NT2/D1 (cell line): ENCODE measurements at regions not wholly inside any gene's neighbourhood (a gene's known extent, or its start where the extent isn't known, plus 50 kb on each side); places are given as distances from the start of the nearest gene placed in this dataset.

Experiments
- YY1 ChIP-seq: IDR thresholded peaks from 2 replicates; pipeline ENCODE4 v1.6.1; 2011; ENCODE audit not compliant: insufficient read length, insufficient read depth
- ZNF274 ChIP-seq: IDR thresholded peaks from 2 replicates; pipeline ENCODE4 v1.6.1; 2011; ENCODE audit warnings: mild to moderate bottlenecking, low read depth, low read length

DNA sequence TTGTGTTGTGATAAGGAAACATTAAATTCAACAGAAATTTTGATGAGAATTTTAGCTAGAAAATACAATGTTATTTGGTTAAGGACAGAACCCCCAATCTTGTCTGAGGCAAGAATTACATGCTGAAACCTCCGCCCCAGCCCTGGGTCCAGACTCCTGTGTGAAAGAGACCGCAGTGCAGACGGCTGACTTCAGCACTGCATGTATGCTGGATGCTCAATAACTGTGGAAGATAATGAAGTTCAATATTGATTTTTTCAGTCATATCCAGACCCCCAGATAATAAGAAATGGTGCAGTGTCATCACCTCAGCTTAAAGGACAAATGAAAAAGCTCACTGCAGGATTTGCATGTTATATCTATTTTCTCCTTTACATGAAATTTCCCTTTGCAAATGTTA is 188.3 kb upstream of the CNTN4 start:
- TF ChIP-seq ZNF274 (no peak), YY1 (no peak)
